Tongue (tissue), 1 donor: ENCODE measurements at regions not wholly inside any gene's neighbourhood (a gene's known extent, or its start where the extent isn't known, plus 50 kb on each side); places are given as distances from the start of the nearest gene placed in this dataset.
"Not testable (repeated sequence)": the region's sequence is repeated elsewhere in the genome, so short reads cannot be mapped to it uniquely, and the experiment has no call there.

Experiments
- DNase-seq: peaks from one replicate; pipeline ENCODE4 v3.0.0-alpha.2; 2015

DNA sequence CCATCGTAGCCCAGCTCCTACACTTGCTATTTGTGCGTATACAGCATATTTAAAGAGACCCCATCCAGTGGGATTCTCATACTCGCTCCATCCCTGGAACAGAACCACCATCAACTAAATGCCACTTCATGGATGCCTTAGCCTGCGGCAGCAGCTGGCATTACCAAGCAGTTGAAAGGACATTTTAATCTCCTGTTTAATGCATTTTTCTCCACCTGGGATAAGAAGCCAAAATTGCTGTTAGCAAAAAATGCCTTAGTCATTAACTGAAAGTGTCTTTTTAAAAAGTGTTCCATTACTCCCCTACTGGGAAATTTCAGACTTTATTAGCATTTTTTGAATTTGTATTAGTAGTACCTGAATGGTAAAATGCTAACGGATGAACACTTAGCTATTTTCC is 662.6 kb upstream of the MEF2C start:
- DNase-seq = no peak

DNA sequence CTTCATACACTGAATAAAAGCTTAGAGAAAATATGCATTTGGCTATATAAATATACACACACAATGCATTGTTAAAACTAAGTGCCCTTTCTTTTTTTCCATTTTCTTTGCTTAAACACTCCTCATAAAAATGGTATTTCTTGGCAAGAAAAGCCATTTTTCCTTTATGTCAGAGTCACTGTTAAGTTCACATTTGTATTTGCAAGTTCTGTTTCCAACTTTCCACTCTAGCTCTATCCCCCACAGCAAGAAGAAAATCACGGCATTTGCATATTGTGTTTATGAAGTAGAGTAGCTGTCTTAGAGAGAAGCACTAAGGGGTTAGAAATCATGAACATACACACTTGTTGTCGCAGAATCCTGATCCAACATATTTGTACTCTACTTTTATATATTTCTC is 662.1 kb upstream of the MEF2C start:
- peak; percentile 43 for DNase-seq

DNA sequence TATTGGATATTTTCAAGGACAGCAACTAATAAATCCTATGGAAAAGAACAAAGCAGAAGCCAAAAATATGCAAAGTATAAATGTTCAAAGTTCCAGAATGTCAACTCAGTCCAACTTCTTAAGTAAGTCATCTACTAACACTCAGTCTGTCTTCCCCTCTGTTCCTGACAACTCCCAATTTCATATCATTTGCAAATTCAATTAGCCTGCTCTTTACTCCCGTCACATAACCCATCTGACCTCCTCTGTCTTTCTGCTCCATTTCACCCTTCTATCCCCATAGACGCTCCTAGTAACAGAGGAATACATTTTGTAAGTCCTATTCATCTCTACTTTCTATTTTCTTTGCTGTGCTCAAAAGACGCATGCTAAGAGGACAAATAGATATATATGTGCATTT is 659.8 kb upstream of the MEF2C start:
- DNase-seq = no peak

GRCh38 chr5:89537800-89538199 is 654.8 kb upstream of the MEF2C start:
- no peak for DNase-seq

- DNase-seq = peak; percentile 16
These were observed 653.0 kb upstream of the MEF2C start for GRCh38 chr5:89536020-89536419.

- no peak for DNase-seq
These were observed 652.4 kb upstream of the MEF2C start for GRCh38 chr5:89535411-89535810.

DNA sequence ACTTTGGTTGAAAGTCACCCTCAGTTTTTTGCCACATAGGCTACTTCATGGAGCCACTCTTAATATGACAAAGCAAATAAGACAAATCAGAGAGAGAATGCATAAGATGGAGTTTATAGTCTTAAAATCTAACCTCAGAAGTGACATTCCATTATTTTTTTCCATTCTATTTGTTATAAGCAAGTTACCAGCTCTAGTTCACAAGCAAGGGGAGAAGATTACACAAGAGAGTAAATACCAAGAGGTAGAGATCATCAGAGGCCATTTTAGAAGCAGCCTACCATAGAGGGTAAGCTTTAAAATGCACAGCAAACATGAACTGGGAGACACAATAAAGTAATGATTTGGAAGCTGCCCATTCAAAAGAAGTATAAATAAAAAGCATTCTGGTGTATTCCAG is 651.3 kb upstream of the MEF2C start:
- DNase-seq = no peak

- DNase-seq = no peak
These were observed 641.8 kb upstream of the MEF2C start for GRCh38 chr5:89524785-89525184.

DNA sequence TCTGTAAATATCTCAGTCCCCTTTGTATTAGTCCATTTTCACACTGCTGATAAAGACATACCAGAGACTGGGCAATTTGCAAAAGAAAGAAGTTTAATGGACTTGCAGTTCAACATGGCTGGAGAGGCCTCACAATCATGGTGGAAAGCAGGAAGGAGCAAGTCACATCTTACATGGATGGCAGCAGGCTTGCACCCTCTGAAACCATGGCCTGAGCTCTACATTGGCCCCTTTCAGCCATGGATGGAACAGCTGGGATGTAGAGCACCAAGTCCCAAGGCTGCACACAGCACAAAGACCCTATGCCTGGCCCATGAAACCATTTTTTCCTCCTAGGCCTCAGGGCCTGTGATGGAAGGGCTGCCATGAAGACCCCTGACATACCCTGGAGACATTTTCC is 640.9 kb upstream of the MEF2C start:
- not testable (repeated sequence) for DNase-seq

DNA sequence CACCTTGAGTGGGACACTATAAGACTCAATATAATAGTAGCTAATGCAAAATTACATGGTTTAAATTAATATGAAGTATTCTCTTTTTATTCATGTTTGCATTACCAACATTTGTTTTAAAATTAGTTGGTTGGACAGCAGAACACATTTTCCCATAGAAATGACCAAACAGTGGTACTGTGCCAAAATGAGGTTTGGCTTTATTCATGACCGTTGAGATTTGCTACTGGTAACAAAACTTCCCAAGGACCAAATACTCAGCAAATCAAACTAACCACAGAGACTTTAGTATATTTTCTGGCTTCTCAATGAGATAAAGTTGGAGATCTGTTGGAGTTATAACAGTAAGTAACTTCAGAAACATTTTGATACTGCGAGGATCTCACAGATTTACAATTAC is 637.8 kb upstream of the MEF2C start:
- no peak for DNase-seq

DNA sequence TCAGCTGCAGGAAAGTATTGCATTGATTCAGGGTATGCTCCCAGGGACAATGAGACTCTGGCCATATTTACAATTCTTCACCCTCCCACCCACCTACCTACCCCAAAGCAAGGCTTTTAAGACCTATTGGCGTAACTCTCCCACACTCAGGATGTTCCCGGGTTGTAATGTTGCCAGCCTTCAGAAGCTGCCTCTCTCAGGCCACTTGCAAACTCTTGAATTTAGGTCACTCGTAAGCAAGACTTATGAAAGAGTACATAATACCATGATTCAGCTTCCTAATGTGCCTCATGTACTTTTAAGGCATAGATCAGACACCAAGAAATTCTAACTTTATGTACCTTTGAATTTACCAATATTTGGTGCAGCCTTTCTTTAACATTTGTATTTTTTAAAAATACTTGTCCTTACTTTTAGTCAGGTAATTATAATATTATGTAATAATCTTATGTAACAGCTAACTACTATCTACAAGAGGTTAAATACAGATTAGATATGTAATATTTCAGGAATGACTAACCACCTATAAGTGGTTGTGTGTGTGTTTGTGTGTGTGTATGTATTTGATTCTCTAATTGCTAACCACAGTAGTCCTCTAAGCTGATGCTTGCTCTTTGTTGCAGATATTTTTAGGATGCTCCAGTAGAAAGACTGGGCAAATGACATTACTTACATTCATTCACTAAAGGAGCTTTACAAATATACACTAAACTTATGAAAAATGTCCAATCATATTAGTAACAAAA is 630.5 kb upstream of the MEF2C start:
- no peak for DNase-seq

DNA sequence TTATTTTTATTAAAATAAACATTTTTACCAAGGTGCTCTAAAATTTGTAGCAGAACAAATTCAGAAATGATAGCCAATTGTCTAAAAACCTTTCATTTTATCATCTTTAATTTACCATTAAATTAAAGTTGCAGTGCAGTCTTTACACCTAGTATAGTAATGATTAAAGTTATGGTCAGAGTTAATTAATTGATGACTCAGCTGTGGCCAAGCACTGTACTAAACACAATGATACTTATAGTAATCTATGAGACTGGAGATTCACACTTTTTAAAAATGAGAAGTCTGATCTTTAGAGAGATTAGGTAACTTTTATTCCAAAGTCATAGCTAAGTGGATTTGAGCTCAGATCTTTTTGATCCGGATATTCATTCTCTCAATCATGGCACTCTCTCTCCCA is 621.1 kb upstream of the MEF2C start:
- DNase-seq = no peak

- no peak for DNase-seq
These were observed 616.8 kb upstream of the MEF2C start for GRCh38 chr5:89499787-89500186.

GRCh38 chr5:89498699-89499098 is 615.7 kb upstream of the MEF2C start:
- no peak for DNase-seq

- DNase-seq = no peak
These were observed 610.4 kb upstream of the MEF2C start for GRCh38 chr5:89493414-89493813.

DNA sequence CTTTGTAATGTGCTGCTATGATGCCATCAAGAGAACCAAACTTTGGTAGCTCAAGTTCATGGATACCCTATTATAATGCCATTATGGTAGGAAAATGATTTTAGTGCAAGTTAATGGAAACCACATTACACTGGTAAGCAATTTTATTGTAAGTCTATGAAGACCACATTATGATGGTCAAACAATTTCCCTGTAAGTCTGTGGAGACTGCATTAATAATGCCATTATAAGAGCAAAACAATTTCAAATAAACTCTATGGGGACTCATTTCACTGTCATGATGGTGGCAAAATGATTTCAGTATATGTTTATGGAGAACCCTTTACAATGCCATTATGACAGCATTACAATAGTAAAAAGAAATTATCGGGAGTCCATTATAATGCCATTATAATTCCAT is 602.0 kb upstream of the MEF2C start:
- no peak for DNase-seq

GRCh38 chr5:89480406-89481007 is 597.5 kb upstream of the MEF2C start:
- no peak for DNase-seq

DNA sequence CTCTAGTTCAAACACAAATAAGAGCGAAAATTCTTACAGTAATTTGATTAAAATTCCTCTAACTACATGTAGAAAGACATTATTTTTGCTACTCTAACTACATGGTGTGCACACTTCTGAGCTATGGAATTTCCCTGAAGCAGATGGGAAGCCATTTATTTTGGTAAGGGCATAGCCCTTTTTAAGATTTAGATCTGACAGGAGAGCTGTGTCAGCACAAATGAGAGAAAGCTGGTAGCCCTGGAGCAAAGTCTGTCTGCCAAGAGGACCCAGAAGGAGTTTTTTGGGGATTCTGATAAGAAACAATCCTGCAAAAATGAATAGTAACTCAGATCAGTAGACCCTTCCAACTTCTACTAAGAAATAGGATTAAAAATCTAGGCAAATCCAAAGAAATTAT is 595.9 kb upstream of the MEF2C start:
- no peak for DNase-seq

GRCh38 chr5:89473196-89473595 is 590.2 kb upstream of the MEF2C start:
- DNase-seq = no peak

- DNase-seq = no peak
These were observed 588.6 kb upstream of the MEF2C start for GRCh38 chr5:89471541-89471940.

DNA sequence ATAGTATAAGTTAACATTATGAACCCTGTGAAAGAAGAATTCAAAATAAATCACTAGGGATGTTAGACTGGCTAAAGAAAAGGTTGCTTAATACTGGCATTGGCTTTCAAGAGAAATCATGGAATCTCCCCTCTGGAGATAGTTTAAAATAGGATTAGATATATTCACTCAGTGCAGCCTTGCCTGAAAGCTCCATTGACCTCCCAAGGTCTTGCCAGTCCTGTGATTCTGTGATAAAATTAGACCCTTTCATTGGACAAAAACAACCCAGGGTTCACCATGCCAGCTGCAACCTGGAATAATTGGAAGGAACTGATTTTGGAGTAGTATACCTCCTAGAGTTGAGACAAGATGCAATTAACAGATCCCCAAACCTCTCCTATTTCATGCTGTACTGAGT is 588.1 kb upstream of the MEF2C start:
- no peak for DNase-seq

DNA sequence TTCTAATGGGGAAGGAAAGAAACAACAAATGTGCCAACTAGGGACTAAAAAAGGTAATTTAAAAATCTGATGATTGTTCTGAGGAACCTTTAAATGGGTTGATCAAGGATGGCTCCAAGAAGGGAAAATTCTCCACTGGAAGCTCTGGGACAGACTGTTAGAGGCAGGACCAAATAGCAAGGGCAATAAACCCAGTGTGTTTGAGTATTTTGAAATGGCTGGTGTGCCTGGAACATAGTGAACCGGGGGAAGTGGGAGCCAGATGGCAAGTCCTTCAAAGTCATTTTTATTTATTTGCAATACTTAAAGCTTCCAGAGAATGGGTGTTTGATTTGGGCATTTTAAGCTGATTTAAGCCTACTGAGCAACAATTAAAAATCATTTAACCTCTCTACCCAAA is 587.7 kb upstream of the MEF2C start:
- no peak for DNase-seq

GRCh38 chr5:89458332-89458656 is 575.3 kb upstream of the MEF2C start:
- no peak for DNase-seq
